ENCODE measurements at regions not wholly inside any gene's neighbourhood (a gene's known extent, or its start where the extent isn't known, plus 50 kb on each side); places are given as distances from the start of the nearest gene placed in this dataset.

GRCh38 chr5:58135571-58136335 is 324.1 kb downstream of the PLK2 start:
- Histone ChIP-seq H3K9me3 (ENCODE audit: low read length) (no peaks in the 10 kb centered on the region), H3K27ac (ENCODE audit: low read length) (peak overlapping the region; percentile 94), H3K79me2 (ENCODE audit: low read length) (no peaks in the 10 kb centered on the region), H3K9ac (ENCODE audit: low read length) (peak overlapping the region; percentile 65), H3K4me2 (ENCODE audit: low read length) (peak overlapping the region; percentile 54), H2AFZ (ENCODE audit: low read length) (no peak overlapping the region), H3K4me3 (ENCODE audit: low read length) (no peak overlapping the region), H3F3A (ENCODE audit: low read length, unreplicated experiment) (no peaks in the 10 kb centered on the region), H3K4me1 (ENCODE audit: insufficient read depth, low read length) (peaks cover 41% of the 10 kb centered on the region), H4K20me1 (ENCODE audit: low read length) (no peaks in the 10 kb centered on the region), H3K9me2 (replicated peaks; ENCODE audit: low read length) (no peaks in the 10 kb centered on the region), H3K36me3 (ENCODE audit: low read depth, low read length) (no peaks in the 10 kb centered on the region), H3K27me3 (ENCODE audit: low read length) (no peaks in the 10 kb centered on the region)
- ATAC-seq (peak; percentile 80), DNase-seq (peak; percentile 74)
- TF ChIP-seq, protein P1, sequence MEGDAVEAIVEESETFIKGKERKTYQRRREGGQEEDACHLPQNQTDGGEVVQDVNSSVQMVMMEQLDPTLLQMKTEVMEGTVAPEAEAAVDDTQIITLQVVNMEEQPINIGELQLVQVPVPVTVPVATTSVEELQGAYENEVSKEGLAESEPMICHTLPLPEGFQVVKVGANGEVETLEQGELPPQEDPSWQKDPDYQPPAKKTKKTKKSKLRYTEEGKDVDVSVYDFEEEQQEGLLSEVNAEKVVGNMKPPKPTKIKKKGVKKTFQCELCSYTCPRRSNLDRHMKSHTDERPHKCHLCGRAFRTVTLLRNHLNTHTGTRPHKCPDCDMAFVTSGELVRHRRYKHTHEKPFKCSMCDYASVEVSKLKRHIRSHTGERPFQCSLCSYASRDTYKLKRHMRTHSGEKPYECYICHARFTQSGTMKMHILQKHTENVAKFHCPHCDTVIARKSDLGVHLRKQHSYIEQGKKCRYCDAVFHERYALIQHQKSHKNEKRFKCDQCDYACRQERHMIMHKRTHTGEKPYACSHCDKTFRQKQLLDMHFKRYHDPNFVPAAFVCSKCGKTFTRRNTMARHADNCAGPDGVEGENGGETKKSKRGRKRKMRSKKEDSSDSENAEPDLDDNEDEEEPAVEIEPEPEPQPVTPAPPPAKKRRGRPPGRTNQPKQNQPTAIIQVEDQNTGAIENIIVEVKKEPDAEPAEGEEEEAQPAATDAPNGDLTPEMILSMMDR (conservative IDR thresholded peaks at IDR 0.05; ENCODE audit: low read depth, low read length), result no peak
- no peak for TF ChIP-seq EZH2phosphoT487 (IDR thresholded peaks at IDR 0.05; ENCODE audit: borderline replicate concordance, low read length)
- TF ChIP-seq EZH2 (IDR thresholded peaks at IDR 0.05; ENCODE audit: low read length, unreplicated experiment), result no peak
- POLR2A ChIA-PET (ENCODE audit: unreplicated experiment), result no interaction called here
- CTCF ChIA-PET, result interaction anchor here (0.6 kb wide), 1 partner anchor 53 kb away, joined by 3 read pairs; no protein-coding TSS in a partner anchor
- intact Hi-C loops (cut with micrococcal nuclease), result loop anchor here (1.0 to 2.0 kb wide), 4 partner anchors 48 to 323 kb away; no protein-coding TSS in a partner anchor
- TSS peak; percentile 15 for BruUV-seq (replicated peaks)

- CTCF ChIA-PET, result no interaction called here
Measured at GRCh38 chr5:58133631-58134296, 326.1 kb downstream of the PLK2 start.

More at GRCh38 chr5:58133631-58134296, 326.1 kb downstream of the PLK2 start:
- 0 out of 2 replicates have a peak overlapping the region, but pooled peaks have one; percentile 4 for H3K4me3 ChIP-seq (ENCODE audit: low read length)
- no TSS peak for BruUV-seq (replicated peaks)
- ATAC-seq (peak; percentile 70), DNase-seq (peak; percentile 66)
- H3K79me2 ChIP-seq (ENCODE audit: low read length), result no peaks in the 10 kb centered on the region
- no peaks in the 10 kb centered on the region for H3F3A ChIP-seq (ENCODE audit: low read length, unreplicated experiment)
- H3K9me3 ChIP-seq (ENCODE audit: low read length), result no peaks in the 10 kb centered on the region
- H3K4me2 ChIP-seq (ENCODE audit: low read length), result peak overlapping the region; percentile 57
- H4K20me1 ChIP-seq (ENCODE audit: low read length), result no peaks in the 10 kb centered on the region
- POLR2A ChIA-PET (ENCODE audit: unreplicated experiment), result interaction anchor here (0.5 kb wide), 1 partner anchor 165 kb away, joined by 3 read pairs; no protein-coding TSS in a partner anchor
- peaks cover 41% of the 10 kb centered on the region for H3K4me1 ChIP-seq (ENCODE audit: insufficient read depth, low read length)
- H3K9ac ChIP-seq (ENCODE audit: low read length), result peak overlapping the region; percentile 65
- H2AFZ ChIP-seq (ENCODE audit: low read length), result no peak overlapping the region
- H3K27me3 ChIP-seq (ENCODE audit: low read length), result no peaks in the 10 kb centered on the region
- peak overlapping the region; percentile 94 for H3K27ac ChIP-seq (ENCODE audit: low read length)
- intact Hi-C loops (cut with micrococcal nuclease), result loop anchor here (2.0 to 5.0 kb wide), 3 partner anchors 41 to 325 kb away; no protein-coding TSS in a partner anchor
- TF ChIP-seq, protein P1 (conservative IDR thresholded peaks at IDR 0.05; ENCODE audit: low read depth, low read length), result no peak
- no peak for TF ChIP-seq EZH2 (IDR thresholded peaks at IDR 0.05; ENCODE audit: low read length, unreplicated experiment)
- no peak for TF ChIP-seq EZH2phosphoT487 (IDR thresholded peaks at IDR 0.05; ENCODE audit: borderline replicate concordance, low read length)
- no peaks in the 10 kb centered on the region for H3K36me3 ChIP-seq (ENCODE audit: low read depth, low read length)
- H3K9me2 ChIP-seq (replicated peaks; ENCODE audit: low read length), result no peaks in the 10 kb centered on the region

Measured in PC-3 (cell line).